H1 (cell line): ENCODE measurements at regions not wholly inside any gene's neighbourhood (a gene's known extent, or its start where the extent isn't known, plus 50 kb on each side); places are given as distances from the start of the nearest gene placed in this dataset.

ENCODE experiments used
- CHD1 ChIP-seq: IDR thresholded peaks from 2 replicates; pipeline ENCODE4 v1.6.1; 2012; ENCODE audit warnings: low read depth, low read length, improper control_type of control experiment
- CHD7 ChIP-seq: fragments of 300-600 bp; sonication (generic); IDR thresholded peaks from 2 replicates; pipeline ENCODE4 v1.7.1; 2012; ENCODE audit warnings: low read length, moderate library complexity, mild to moderate bottlenecking, inconsistent platforms; ENCODE audit not compliant: insufficient replicate concordance
- POU5F1 ChIP-seq: IDR thresholded peaks from 2 replicates; pipeline ENCODE4 v1.6.1; 2011; ENCODE audit warnings: low read depth, mild to moderate bottlenecking, low read length, moderate library complexity
- TBP ChIP-seq: IDR thresholded peaks from 2 replicates; pipeline ENCODE4 v1.6.1; 2011; ENCODE audit warnings: low read depth, low read length, improper control_type of control experiment

GRCh38 chr16:46427340-46428107, 193.7 kb downstream of the SHCBP1 start (continued):
- no peak for TF ChIP-seq CHD7
- no peak for TF ChIP-seq POU5F1
- no peak for TF ChIP-seq TBP
- no peak for TF ChIP-seq CHD1
